CD4-positive, alpha-beta T cell (primary cell): ENCODE measurements at regions not wholly inside any gene's neighbourhood (a gene's known extent, or its start where the extent isn't known, plus 50 kb on each side); places are given as distances from the start of the nearest gene placed in this dataset.

Source experiments
- ATAC-seq: fragments of 200-7000 bp; cut with Tn5 transposase; one replicate; pipeline ENCODE4 v1.10.0; 2022; ENCODE audit warnings: mild to moderate bottlenecking; ENCODE audit not compliant: poor library complexity
- CTCF ChIA-PET: fragments of 350-600 bp; sonication (Branson Sonifier 250); formaldehyde crosslinking; loops from one replicate; lab custom pipeline; 2021; ENCODE audit warnings: antibody characterized with exemption, inconsistent platforms; lab: Charles Lee
- POLR2A ChIA-PET: fragments of 350-600 bp; sonication (Branson Sonifier 250); formaldehyde crosslinking; loops from one replicate; lab custom pipeline; 2021; ENCODE audit warnings: antibody characterized with exemption, inconsistent platforms; lab: Charles Lee
- DNase-seq, 14 experiments: peaks; one replicate each; pipeline ENCODE4 v3.0.0-alpha.2; 2013 to 2020; ENCODE audit warnings: mixed read lengths in 2 of 14
- H3K27ac ChIP-seq, 2 donors: one replicate each; pipeline versions ENCODE4 v1.5.1 to v1.7.0; 2013; ENCODE audit warnings: low read length in 2 of 2, low read depth in 1 of 2, mild to moderate bottlenecking in 1 of 2
- H3K27me3 ChIP-seq, 2 experiments: 1 replicate in 1 of 2; 2 replicates in 1 of 2; pipeline versions ENCODE4 v1.6.1 to v1.7.0; 2013; ENCODE audit warnings: low read length in 2 of 2, control low read depth in 1 of 2, mild to moderate bottlenecking in 1 of 2, moderate library complexity in 1 of 2; ENCODE audit not compliant: insufficient read depth in 2 of 2, control insufficient read depth in 1 of 2
- H3K36me3 ChIP-seq: one replicate; pipeline ENCODE4 v1.6.1; 2013; ENCODE audit warnings: low read length, control low read depth; ENCODE audit not compliant: insufficient read depth
- H3K4me1 ChIP-seq: one replicate; pipeline ENCODE4 v1.6.1; 2013; ENCODE audit warnings: low read length, control low read depth; ENCODE audit not compliant: insufficient read depth
- H3K4me3 ChIP-seq: one replicate; pipeline ENCODE4 v1.5.1; 2013; ENCODE audit warnings: mild to moderate bottlenecking, low read length, moderate library complexity
- H3K9me3 ChIP-seq, 2 experiments: 1 replicate in 1 of 2; 2 replicates in 1 of 2; pipeline versions ENCODE4 v1.6.1 to v1.7.0; 2013; ENCODE audit warnings: low read length in 2 of 2, mild to moderate bottlenecking in 2 of 2, control low read depth in 1 of 2, moderate library complexity in 1 of 2; ENCODE audit not compliant: control insufficient read depth in 1 of 2, insufficient read depth in 1 of 2
- H3K27ac Mint-ChIP-seq: one replicate; pipeline ENCODE4 v1.8.0; 2020; ENCODE audit warnings: mixed read lengths
- H3K27me3 Mint-ChIP-seq: one replicate; pipeline ENCODE4 v1.8.0; 2021; ENCODE audit warnings: mixed read lengths
- H3K36me3 Mint-ChIP-seq: one replicate; pipeline ENCODE4 v1.8.0; 2021; ENCODE audit warnings: low read depth, mixed read lengths
- H3K4me1 Mint-ChIP-seq: one replicate; pipeline ENCODE4 v1.8.0; 2021; ENCODE audit warnings: low read depth, mixed read lengths
- H3K4me3 Mint-ChIP-seq: one replicate; pipeline ENCODE4 v1.8.0; 2020; ENCODE audit warnings: mild to moderate bottlenecking, mixed read lengths
- H3K9me3 Mint-ChIP-seq: one replicate; pipeline ENCODE4 v1.8.0; 2020; ENCODE audit warnings: mixed read lengths
- intact Hi-C, 2 experiments: fragments of 100-400 bp; cut with DNase I in 1 of 2; cut with micrococcal nuclease in 1 of 2; formaldehyde crosslinking; loops; one replicate each; pipeline versions ENCODE4 v1.15.1 to v1.9.0; 2023 to 2025; cut with DNase I, micrococcal nuclease
- TF ChIP-seq, protein P1 (sequence below): fragments of 200-600 bp; IDR thresholded peaks from one replicate; pipeline ENCODE4 v1.8.0; 2022; ENCODE audit warnings: antibody characterized with exemption, mild to moderate bottlenecking

DNA sequence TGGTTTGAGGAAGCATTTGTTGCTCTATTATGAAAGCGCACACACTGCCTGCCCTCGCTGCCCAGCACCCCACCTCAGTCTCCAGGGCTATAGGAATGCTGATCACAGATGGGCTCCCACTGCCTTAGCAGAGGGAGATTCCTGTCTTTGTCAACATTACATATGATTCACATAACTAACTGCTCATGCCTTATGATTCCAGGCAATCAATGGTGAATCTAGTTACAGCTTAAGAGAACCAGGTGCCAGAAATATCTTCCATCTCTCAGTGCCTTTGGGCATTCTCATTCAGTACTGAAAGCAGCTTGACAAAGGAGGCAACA lies 458.9 kb upstream of the C9orf72 start:
- no peak overlapping the region for H3K4me3 ChIP-seq
- TF ChIP-seq, protein P1, sequence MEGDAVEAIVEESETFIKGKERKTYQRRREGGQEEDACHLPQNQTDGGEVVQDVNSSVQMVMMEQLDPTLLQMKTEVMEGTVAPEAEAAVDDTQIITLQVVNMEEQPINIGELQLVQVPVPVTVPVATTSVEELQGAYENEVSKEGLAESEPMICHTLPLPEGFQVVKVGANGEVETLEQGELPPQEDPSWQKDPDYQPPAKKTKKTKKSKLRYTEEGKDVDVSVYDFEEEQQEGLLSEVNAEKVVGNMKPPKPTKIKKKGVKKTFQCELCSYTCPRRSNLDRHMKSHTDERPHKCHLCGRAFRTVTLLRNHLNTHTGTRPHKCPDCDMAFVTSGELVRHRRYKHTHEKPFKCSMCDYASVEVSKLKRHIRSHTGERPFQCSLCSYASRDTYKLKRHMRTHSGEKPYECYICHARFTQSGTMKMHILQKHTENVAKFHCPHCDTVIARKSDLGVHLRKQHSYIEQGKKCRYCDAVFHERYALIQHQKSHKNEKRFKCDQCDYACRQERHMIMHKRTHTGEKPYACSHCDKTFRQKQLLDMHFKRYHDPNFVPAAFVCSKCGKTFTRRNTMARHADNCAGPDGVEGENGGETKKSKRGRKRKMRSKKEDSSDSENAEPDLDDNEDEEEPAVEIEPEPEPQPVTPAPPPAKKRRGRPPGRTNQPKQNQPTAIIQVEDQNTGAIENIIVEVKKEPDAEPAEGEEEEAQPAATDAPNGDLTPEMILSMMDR: no peak
- DNase-seq (no peak), ATAC-seq (no peak)
- no peak overlapping the region for H3K4me3 Mint-ChIP-seq
- H3K27ac ChIP-seq: no peak overlapping the region
- no peaks in the 10 kb centered on the region for H3K27me3 ChIP-seq
- H3K4me1 ChIP-seq: no peaks in the 10 kb centered on the region
- H3K4me1 Mint-ChIP-seq: no peaks in the 10 kb centered on the region
- ChIA-PET POLR2A (no interaction called here), CTCF (no interaction called here)
- intact Hi-C loops: no loop called here
- peaks cover 3% of the 10 kb centered on the region for H3K9me3 Mint-ChIP-seq
- no peaks in the 10 kb centered on the region for H3K36me3 Mint-ChIP-seq
- no peaks in the 10 kb centered on the region for H3K36me3 ChIP-seq
- no peak overlapping the region for H3K27ac Mint-ChIP-seq
- no peaks in the 10 kb centered on the region for H3K27me3 Mint-ChIP-seq
- peaks cover 0 to 3% of the 10 kb centered on the region in 2 experiments for H3K9me3 ChIP-seq

DNA sequence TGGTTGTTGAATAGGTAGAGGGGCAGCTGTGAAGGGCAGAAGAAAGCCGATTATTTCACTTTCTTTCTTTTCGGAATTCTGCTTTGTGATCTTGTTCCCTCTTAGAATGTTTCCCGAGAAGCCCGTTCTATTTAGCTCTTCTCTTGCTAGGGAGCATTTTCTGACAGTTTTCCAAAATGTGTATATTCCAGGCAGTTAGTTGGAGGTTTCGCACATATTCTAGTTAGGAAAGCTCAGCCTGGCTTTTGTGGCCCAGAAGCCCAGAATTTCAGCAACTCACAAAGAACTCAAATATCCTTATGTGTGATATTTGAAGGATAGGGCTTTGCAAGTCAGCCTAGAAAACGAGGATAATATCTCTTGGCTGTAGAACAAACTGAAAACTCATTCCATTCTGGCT lies 461.0 kb upstream of the C9orf72 start:
- intact Hi-C loops: no loop called here

DNA sequence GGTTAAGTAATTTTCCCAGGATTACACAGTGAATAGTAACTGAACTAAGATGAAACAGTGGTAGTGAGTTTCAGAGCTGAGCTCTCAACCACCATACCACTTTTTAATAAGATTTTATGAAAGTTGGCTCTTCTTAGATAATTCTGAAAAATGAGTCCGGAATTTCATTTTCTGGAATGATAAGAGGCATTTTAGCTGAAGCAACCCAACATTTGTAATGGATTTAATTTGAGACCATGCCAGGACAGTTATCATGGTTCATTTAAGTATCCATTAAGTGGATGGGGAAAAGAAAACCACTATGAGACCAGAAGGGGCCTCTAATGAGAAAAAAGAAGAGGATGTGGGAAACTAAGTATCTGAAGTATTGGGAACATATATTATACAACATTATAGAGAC lies 464.7 kb upstream of the C9orf72 start:
- Mint-ChIP-seq H3K9me3 (peaks cover 3% of the 10 kb centered on the region), H3K27ac (no peak overlapping the region), H3K27me3 (no peaks in the 10 kb centered on the region), H3K4me1 (no peaks in the 10 kb centered on the region), H3K36me3 (no peaks in the 10 kb centered on the region), H3K4me3 (no peak overlapping the region)
- ChIA-PET CTCF (no interaction called here), POLR2A (no interaction called here)
- TF ChIP-seq, protein P1: no peak
- H3K27me3 ChIP-seq: no peaks in the 10 kb centered on the region
- H3K9me3 ChIP-seq: peaks cover 0 to 3% of the 10 kb centered on the region in 2 experiments
- H3K27ac ChIP-seq: no peak overlapping the region
- DNase-seq: no peak
- no peaks in the 10 kb centered on the region for H3K36me3 ChIP-seq
- no peaks in the 10 kb centered on the region for H3K4me1 ChIP-seq
- ATAC-seq: no peak
- intact Hi-C loops: no loop called here
- no peak overlapping the region for H3K4me3 ChIP-seq

More for the DNA sequence above, 461.0 kb upstream of the C9orf72 start:
- H3K4me3 Mint-ChIP-seq: no peak overlapping the region
- no peaks in the 10 kb centered on the region for H3K27me3 ChIP-seq
- H3K27ac Mint-ChIP-seq: no peak overlapping the region
- no peak overlapping the region for H3K4me3 ChIP-seq
- ATAC-seq (no peak), DNase-seq (no peak)
- H3K4me1 ChIP-seq: no peaks in the 10 kb centered on the region
- no peaks in the 10 kb centered on the region for H3K27me3 Mint-ChIP-seq
- TF ChIP-seq, protein P1: no peak
- ChIA-PET POLR2A (no interaction called here), CTCF (no interaction called here)
- peaks cover 0 to 3% of the 10 kb centered on the region in 2 experiments for H3K9me3 ChIP-seq
- H3K36me3 ChIP-seq: no peaks in the 10 kb centered on the region
- H3K4me1 Mint-ChIP-seq: no peaks in the 10 kb centered on the region
- H3K9me3 Mint-ChIP-seq: peaks cover 5% of the 10 kb centered on the region
- no peak overlapping the region for H3K27ac ChIP-seq
- H3K36me3 Mint-ChIP-seq: no peaks in the 10 kb centered on the region
